ENCODE measurements at regions not wholly inside any gene's neighbourhood (a gene's known extent, or its start where the extent isn't known, plus 50 kb on each side); places are given as distances from the start of the nearest gene placed in this dataset.

DNA sequence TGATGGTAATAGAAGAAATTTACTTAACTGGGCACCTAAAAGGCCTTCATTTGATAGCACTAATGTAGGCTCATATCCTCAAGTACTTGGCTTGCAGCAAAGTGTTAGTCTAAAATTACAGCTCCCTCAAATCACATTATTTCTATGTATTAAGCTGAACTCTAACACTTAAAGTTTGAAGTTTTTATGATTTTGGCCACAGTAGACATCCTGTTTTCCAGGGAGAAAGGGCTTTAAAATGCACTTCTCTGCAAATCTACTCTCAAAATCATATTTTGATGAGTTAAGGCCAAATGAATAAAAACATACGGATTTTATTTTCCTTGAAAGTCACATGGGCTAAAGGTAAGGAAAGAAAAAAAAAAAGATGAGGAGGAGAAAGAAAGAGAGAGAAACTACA, 575.5 kb downstream of the PLPP3 start:
- H3K36me3 ChIP-seq (ENCODE audit: control insufficient read depth in 1 of 2, insufficient read depth in 2 of 2, low read length in 2 of 2), result no peaks in the 10 kb centered on the region
- DNase-seq, result no peak
- H2BK5ac ChIP-seq (ENCODE audit: low read depth, low read length, poor library complexity), result no peak overlapping the region
- no peak overlapping the region for H3K14ac ChIP-seq (ENCODE audit: low read length)
- H3K23ac ChIP-seq (ENCODE audit: low read length), result no peak overlapping the region
- H4K91ac ChIP-seq (ENCODE audit: low read depth, low read length), result no peak overlapping the region
- no peak overlapping the region for H2BK120ac ChIP-seq (ENCODE audit: insufficient read depth, low read length, poor library complexity)
- no CpG with 5 or more reads among the region's 1 CpG for WGBS (ENCODE audit: extremely low coverage, insufficient coverage, insufficient read length)
- H4K8ac ChIP-seq (ENCODE audit: low read depth, low read length), result no peak overlapping the region
- H3K18ac ChIP-seq (ENCODE audit: low read length), result no peak overlapping the region
- H3K4me1 ChIP-seq (ENCODE audit: control insufficient read depth in 1 of 2, insufficient read depth in 2 of 2, low read length in 2 of 2), result peaks cover 0 to 2% of the 10 kb centered on the region in 2 experiments
- H4K12ac ChIP-seq (ENCODE audit: low read depth, low read length), result no peak overlapping the region
- no peak overlapping the region for H3K4ac ChIP-seq (ENCODE audit: low read depth, low read length)
- no peak overlapping the region for H2AFZ ChIP-seq (ENCODE audit: insufficient read depth, low read length, poor library complexity)
- no peak overlapping the region for H3K4me3 ChIP-seq (ENCODE audit: low read depth, low read length)
- H3K9ac ChIP-seq (ENCODE audit: low read length), result no peak overlapping the region
- no peak overlapping the region for H3K27ac ChIP-seq (ENCODE audit: low read depth, low read length)
- H3K27me3 ChIP-seq (ENCODE audit: insufficient read depth, low read length), result no peaks in the 10 kb centered on the region
- no peaks in the 10 kb centered on the region for H3K9me3 ChIP-seq (ENCODE audit: insufficient read depth, low read depth, low read length)
- peaks cover 5% of the 10 kb centered on the region for H3K79me1 ChIP-seq (ENCODE audit: low read length)
- H2AK5ac ChIP-seq (ENCODE audit: low read length), result no peak overlapping the region
- no peak overlapping the region for H2BK12ac ChIP-seq (ENCODE audit: low read length)
- H3K4me2 ChIP-seq (ENCODE audit: low read length), result no peak overlapping the region
- no peaks in the 10 kb centered on the region for H3K79me2 ChIP-seq (ENCODE audit: control insufficient read depth, insufficient read depth, low read length, poor library complexity)

DNA sequence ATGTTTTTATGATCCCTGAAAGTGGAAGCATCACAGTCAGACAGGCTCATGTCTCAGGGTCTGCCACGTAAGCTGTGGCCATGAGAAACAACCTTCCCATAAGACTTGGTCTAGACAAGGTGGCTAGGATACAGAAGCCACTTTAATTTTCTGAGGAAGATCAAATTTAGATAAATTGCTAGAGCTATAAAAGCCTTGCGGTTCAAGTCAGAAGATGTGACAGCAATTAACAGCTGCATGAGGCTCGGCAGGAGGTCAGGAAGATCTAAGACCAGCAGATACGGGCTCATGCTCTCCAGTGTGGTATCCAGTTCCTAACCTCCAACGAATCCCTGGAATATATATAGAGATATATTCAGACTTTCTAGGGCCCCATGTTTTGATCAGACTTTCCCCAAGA, 577.1 kb downstream of the PLPP3 start:
- H4K91ac ChIP-seq (ENCODE audit: low read depth, low read length), result no peak overlapping the region
- DNase-seq, result no peak
- H4K8ac ChIP-seq (ENCODE audit: low read depth, low read length), result no peak overlapping the region
- no peak overlapping the region for H3K4ac ChIP-seq (ENCODE audit: low read depth, low read length)
- no peak overlapping the region for H3K18ac ChIP-seq (ENCODE audit: low read length)
- WGBS (ENCODE audit: extremely low coverage, insufficient coverage, insufficient read length), result no CpG with 5 or more reads among the region's 5 CpGs
- no peak overlapping the region for H4K12ac ChIP-seq (ENCODE audit: low read depth, low read length)
- H3K79me2 ChIP-seq (ENCODE audit: control insufficient read depth, insufficient read depth, low read length, poor library complexity), result no peaks in the 10 kb centered on the region
- peaks cover 0 to 2% of the 10 kb centered on the region in 2 experiments for H3K4me1 ChIP-seq (ENCODE audit: control insufficient read depth in 1 of 2, insufficient read depth in 2 of 2, low read length in 2 of 2)
- H3K9ac ChIP-seq (ENCODE audit: low read length), result no peak overlapping the region
- H2BK12ac ChIP-seq (ENCODE audit: low read length), result no peak overlapping the region
- H2AFZ ChIP-seq (ENCODE audit: insufficient read depth, low read length, poor library complexity), result no peak overlapping the region
- no peak overlapping the region for H3K14ac ChIP-seq (ENCODE audit: low read length)
- no peaks in the 10 kb centered on the region for H3K27me3 ChIP-seq (ENCODE audit: insufficient read depth, low read length)
- no peak overlapping the region for H3K23ac ChIP-seq (ENCODE audit: low read length)
- H3K27ac ChIP-seq (ENCODE audit: low read depth, low read length), result no peak overlapping the region
- no peak overlapping the region for H2BK120ac ChIP-seq (ENCODE audit: insufficient read depth, low read length, poor library complexity)
- no peak overlapping the region for H2BK5ac ChIP-seq (ENCODE audit: low read depth, low read length, poor library complexity)
- no peaks in the 10 kb centered on the region for H3K36me3 ChIP-seq (ENCODE audit: control insufficient read depth in 1 of 2, insufficient read depth in 2 of 2, low read length in 2 of 2)
- H3K4me3 ChIP-seq (ENCODE audit: low read depth, low read length), result no peak overlapping the region
- no peaks in the 10 kb centered on the region for H3K9me3 ChIP-seq (ENCODE audit: insufficient read depth, low read depth, low read length)
- H3K4me2 ChIP-seq (ENCODE audit: low read length), result no peak overlapping the region
- no peak overlapping the region for H2AK5ac ChIP-seq (ENCODE audit: low read length)
- peaks cover 5% of the 10 kb centered on the region for H3K79me1 ChIP-seq (ENCODE audit: low read length)

DNA sequence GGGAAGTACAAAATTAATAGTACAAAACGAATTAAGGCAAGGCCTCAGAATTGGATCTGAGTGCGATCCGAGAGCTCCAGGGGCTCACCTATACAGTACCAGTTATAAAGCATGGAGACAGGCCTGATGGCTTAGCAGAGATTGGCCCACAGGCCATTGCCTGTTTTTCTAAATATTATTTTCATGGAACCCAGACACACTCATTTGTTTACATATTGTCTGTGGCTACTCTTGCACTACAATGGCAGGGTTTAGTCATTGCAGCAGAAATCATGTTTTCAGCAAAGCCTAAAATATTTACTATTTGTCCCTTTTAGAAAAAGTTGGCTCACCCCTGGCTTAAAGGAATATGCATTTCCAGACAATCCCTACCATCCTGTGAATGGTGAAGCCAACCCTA, 578.9 kb downstream of the PLPP3 start:
- Histone ChIP-seq H4K91ac (ENCODE audit: low read depth, low read length) (no peak overlapping the region), H3K36me3 (ENCODE audit: control insufficient read depth in 1 of 2, insufficient read depth in 2 of 2, low read length in 2 of 2) (no peaks in the 10 kb centered on the region), H3K9ac (ENCODE audit: low read length) (no peak overlapping the region), H2BK120ac (ENCODE audit: insufficient read depth, low read length, poor library complexity) (no peak overlapping the region), H2AFZ (ENCODE audit: insufficient read depth, low read length, poor library complexity) (no peak overlapping the region), H2BK5ac (ENCODE audit: low read depth, low read length, poor library complexity) (no peak overlapping the region), H4K8ac (ENCODE audit: low read depth, low read length) (no peak overlapping the region), H4K12ac (ENCODE audit: low read depth, low read length) (no peak overlapping the region), H3K14ac (ENCODE audit: low read length) (no peak overlapping the region), H3K27ac (ENCODE audit: low read depth, low read length) (no peak overlapping the region), H3K4me1 (ENCODE audit: control insufficient read depth in 1 of 2, insufficient read depth in 2 of 2, low read length in 2 of 2) (peaks cover 0 to 2% of the 10 kb centered on the region in 2 experiments), H3K79me2 (ENCODE audit: control insufficient read depth, insufficient read depth, low read length, poor library complexity) (no peaks in the 10 kb centered on the region), H3K4ac (ENCODE audit: low read depth, low read length) (no peak overlapping the region), H3K4me3 (ENCODE audit: low read depth, low read length) (no peak overlapping the region), H3K9me3 (ENCODE audit: insufficient read depth, low read depth, low read length) (peaks cover 2% of the 10 kb centered on the region), H3K4me2 (ENCODE audit: low read length) (no peak overlapping the region), H3K18ac (ENCODE audit: low read length) (no peak overlapping the region), H3K23ac (ENCODE audit: low read length) (no peak overlapping the region), H3K27me3 (ENCODE audit: insufficient read depth, low read length) (no peaks in the 10 kb centered on the region), H3K79me1 (ENCODE audit: low read length) (peaks cover 5% of the 10 kb centered on the region), H2AK5ac (ENCODE audit: low read length) (no peak overlapping the region), H2BK12ac (ENCODE audit: low read length) (no peak overlapping the region)
- WGBS (ENCODE audit: extremely low coverage, insufficient coverage, insufficient read length), result no CpG with 5 or more reads among the region's 3 CpGs
- no peak for DNase-seq

DNA sequence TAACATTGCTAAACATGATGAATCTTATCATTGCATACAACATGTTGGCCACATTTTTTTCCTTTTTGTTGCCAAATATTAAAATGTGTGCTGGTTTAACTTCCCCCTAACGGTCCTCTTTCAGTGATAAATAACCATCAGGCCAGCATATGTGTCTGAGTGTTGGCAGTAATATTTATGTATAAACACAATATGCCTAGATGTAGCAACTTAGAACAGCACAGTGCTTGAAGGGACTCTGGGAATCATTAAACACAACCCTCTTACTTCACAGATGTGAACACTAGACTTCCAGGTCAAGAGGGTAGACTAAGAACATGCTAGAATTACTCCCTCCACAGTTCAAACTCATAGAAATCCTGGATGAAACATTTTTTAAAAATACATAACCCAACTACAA, 581.8 kb downstream of the PLPP3 start:
- H3K4me3 ChIP-seq (ENCODE audit: low read depth, low read length), result no peak overlapping the region
- no peak overlapping the region for H3K27ac ChIP-seq (ENCODE audit: low read depth, low read length)
- no peaks in the 10 kb centered on the region for H3K36me3 ChIP-seq (ENCODE audit: control insufficient read depth in 1 of 2, insufficient read depth in 2 of 2, low read length in 2 of 2)
- H3K4ac ChIP-seq (ENCODE audit: low read depth, low read length), result no peak overlapping the region
- H3K23ac ChIP-seq (ENCODE audit: low read length), result no peak overlapping the region
- no peak overlapping the region for H3K14ac ChIP-seq (ENCODE audit: low read length)
- no peak overlapping the region for H2BK5ac ChIP-seq (ENCODE audit: low read depth, low read length, poor library complexity)
- peaks cover 5% of the 10 kb centered on the region for H3K79me1 ChIP-seq (ENCODE audit: low read length)
- H3K79me2 ChIP-seq (ENCODE audit: control insufficient read depth, insufficient read depth, low read length, poor library complexity), result no peaks in the 10 kb centered on the region
- no peak overlapping the region for H3K18ac ChIP-seq (ENCODE audit: low read length)
- no peak overlapping the region for H2BK120ac ChIP-seq (ENCODE audit: insufficient read depth, low read length, poor library complexity)
- peaks cover 0 to 2% of the 10 kb centered on the region in 2 experiments for H3K4me1 ChIP-seq (ENCODE audit: control insufficient read depth in 1 of 2, insufficient read depth in 2 of 2, low read length in 2 of 2)
- H3K4me2 ChIP-seq (ENCODE audit: low read length), result no peak overlapping the region
- H3K9ac ChIP-seq (ENCODE audit: low read length), result no peak overlapping the region
- no peak overlapping the region for H2AK5ac ChIP-seq (ENCODE audit: low read length)
- no peak overlapping the region for H2AFZ ChIP-seq (ENCODE audit: insufficient read depth, low read length, poor library complexity)
- peaks cover 2% of the 10 kb centered on the region for H3K9me3 ChIP-seq (ENCODE audit: insufficient read depth, low read depth, low read length)
- no peaks in the 10 kb centered on the region for H3K27me3 ChIP-seq (ENCODE audit: insufficient read depth, low read length)
- H4K12ac ChIP-seq (ENCODE audit: low read depth, low read length), result no peak overlapping the region
- no peak for DNase-seq
- H4K91ac ChIP-seq (ENCODE audit: low read depth, low read length), result no peak overlapping the region
- no CpG with 5 or more reads among the region's 1 CpG for WGBS (ENCODE audit: extremely low coverage, insufficient coverage, insufficient read length)
- H4K8ac ChIP-seq (ENCODE audit: low read depth, low read length), result no peak overlapping the region
- no peak overlapping the region for H2BK12ac ChIP-seq (ENCODE audit: low read length)

Data from trophoblast cell (in vitro differentiated cells and primary cell).